H1 (cell line): ENCODE measurements at regions not wholly inside any gene's neighbourhood (a gene's known extent, or its start where the extent isn't known, plus 50 kb on each side); places are given as distances from the start of the nearest gene placed in this dataset.

Source experiments
- CTCF ChIA-PET: fragments of 300-600 bp; sonication (Branson Sonifier 250); formaldehyde crosslinking; loops from one replicate; lab custom pipeline; 2021; ENCODE audit not compliant: partially characterized antibody; lab: Charles Lee
- POLR2A ChIA-PET: fragments of 300-600 bp; sonication (Branson Sonifier 250); formaldehyde crosslinking; loops from one replicate; lab custom pipeline; 2021; ENCODE audit warnings: inconsistent platforms; ENCODE audit not compliant: partially characterized antibody; lab: Charles Lee
- DNase-seq, 2 experiments: peaks; one replicate each; pipeline versions ENCODE4 v3.0.0 to v3.0.0-alpha.2; 2010 to 2022; ENCODE audit warnings: low spot score in 2 of 2, low read depth in 1 of 2, mixed read lengths in 1 of 2
- FAIRE-seq: peaks from 2 replicates; lab custom pipeline; 2011; peaks lifted over from hg19 to GRCh38; lab: Jason Lieb, UNC
- H2AFZ ChIP-seq: 2 replicates; pipeline ENCODE4 v1.8.1; 2012; ENCODE audit warnings: low read length, inconsistent platforms
- H2AK5ac ChIP-seq: 2 replicates; pipeline ENCODE4 v1.6.1; 2013; ENCODE audit warnings: low read depth, low read length
- H2BK120ac ChIP-seq: replicated peaks from 2 replicates; pipeline ENCODE3; 2013; ENCODE audit warnings: low read depth, low read length, inconsistent platforms
- H2BK12ac ChIP-seq: 2 replicates; pipeline ENCODE4 v1.6.1; 2013; ENCODE audit warnings: low read depth, low read length
- H2BK15ac ChIP-seq: 2 replicates; pipeline ENCODE4 v1.6.1; 2013; ENCODE audit warnings: low read length
- H2BK20ac ChIP-seq: 2 replicates; pipeline ENCODE4 v1.6.1; 2013; ENCODE audit warnings: low read length
- H2BK5ac ChIP-seq: 2 replicates; pipeline ENCODE4 v1.6.1; 2013; ENCODE audit warnings: low read depth, low read length
- H3K14ac ChIP-seq: 2 replicates; pipeline ENCODE4 v1.6.1; 2013; ENCODE audit warnings: inconsistent platforms; ENCODE audit not compliant: insufficient read length
- H3K18ac ChIP-seq: 2 replicates; pipeline ENCODE4 v1.6.1; 2013; ENCODE audit warnings: low read length; ENCODE audit errors: extremely low read depth
- H3K23ac ChIP-seq: 2 replicates; pipeline ENCODE4 v1.6.1; 2013; ENCODE audit warnings: inconsistent platforms; ENCODE audit not compliant: insufficient read length
- H3K23me2 ChIP-seq: 2 replicates; pipeline ENCODE4 v1.6.1; 2013; ENCODE audit warnings: low read depth, low read length
- H3K27ac ChIP-seq: 2 replicates; pipeline ENCODE4 v1.6.1; 2011; ENCODE audit warnings: low read depth, low read length, inconsistent platforms
- H3K27me3 ChIP-seq, 4 experiments: replicated peaks in 1 of 4; 1 replicate in 1 of 4; 2 replicates in 3 of 4; pipeline versions ENCODE4 v1.6.1 to v1.8.1; 2011 to 2013; ENCODE audit warnings: low read length in 3 of 4, mild to moderate bottlenecking in 3 of 4, inconsistent platforms in 2 of 4, mixed read lengths in 2 of 4, moderate library complexity in 1 of 4; ENCODE audit not compliant: control insufficient read depth in 3 of 4, insufficient read depth in 3 of 4; ENCODE audit errors: extremely low read depth in 1 of 4
- H3K36me3 ChIP-seq, 4 experiments: 2 replicates each; pipeline versions ENCODE4 v1.6.1 to v1.8.1; 2011 to 2013; ENCODE audit warnings: mild to moderate bottlenecking in 4 of 4, low read length in 3 of 4, moderate library complexity in 2 of 4, control low read depth in 1 of 4, inconsistent platforms in 1 of 4; ENCODE audit not compliant: insufficient read depth in 4 of 4, control insufficient read depth in 2 of 4
- H3K4ac ChIP-seq: replicated peaks from 2 replicates; pipeline ENCODE3; 2013; ENCODE audit warnings: low read length, low read depth, mixed read lengths, inconsistent platforms; ENCODE audit not compliant: insufficient read length
- H3K4me1 ChIP-seq, 4 experiments: replicated peaks in 1 of 4; 1 replicate in 1 of 4; 2 replicates in 3 of 4; pipeline versions ENCODE4 v1.6.1 to v1.8.1; 2011 to 2013; ENCODE audit warnings: low read length in 3 of 4, inconsistent platforms in 2 of 4, mixed read lengths in 1 of 4; ENCODE audit not compliant: insufficient read depth in 4 of 4, control insufficient read depth in 3 of 4
- H3K4me2 ChIP-seq, 2 experiments: 2 replicates each; pipeline versions ENCODE4 v1.6.1 to v1.8.1; 2011 to 2013; ENCODE audit warnings: low read depth in 2 of 2, low read length in 2 of 2, control low read depth in 1 of 2, inconsistent platforms in 1 of 2, mild to moderate bottlenecking in 1 of 2; ENCODE audit not compliant: insufficient read depth in 1 of 2
- H3K4me3 ChIP-seq, 4 experiments: fragments of 200-600, 300-600 bp in 1 of 4; sonication (generic), shearing (Covaris generic), sonication (Bioruptor Twin) in 1 of 4; 2 replicates each; pipeline versions ENCODE4 v1.5.1 to v1.8.1; 2011 to 2016; ENCODE audit warnings: low read length in 4 of 4, low read depth in 3 of 4, control low read depth in 2 of 4, inconsistent platforms in 2 of 4, mild to moderate bottlenecking in 2 of 4, mixed read lengths in 1 of 4, moderate library complexity in 1 of 4; ENCODE audit not compliant: insufficient read depth in 2 of 4; ENCODE audit errors: extremely low read depth in 1 of 4
- H3K56ac ChIP-seq: replicated peaks from 2 replicates; pipeline ENCODE3; 2013; ENCODE audit warnings: low read depth, mild to moderate bottlenecking, mixed read lengths, low read length, inconsistent platforms; ENCODE audit not compliant: insufficient read length
- H3K79me1 ChIP-seq: 2 replicates; pipeline ENCODE4 v1.6.1; 2013; ENCODE audit warnings: low read depth, low read length, control low read depth
- H3K79me2 ChIP-seq, 2 experiments: 2 replicates each; pipeline versions ENCODE4 v1.6.1 to v1.8.1; 2012 to 2013; ENCODE audit warnings: low read length in 2 of 2, mild to moderate bottlenecking in 2 of 2, inconsistent platforms in 1 of 2; ENCODE audit not compliant: insufficient read depth in 2 of 2, control insufficient read depth in 1 of 2
- H3K9ac ChIP-seq, 4 experiments: replicated peaks in 1 of 4; 1 replicate in 1 of 4; 2 replicates in 3 of 4; pipeline versions ENCODE4 v1.6.1 to v1.8.1; 2011 to 2013; ENCODE audit warnings: low read depth in 3 of 4, low read length in 3 of 4, control low read depth in 2 of 4, mild to moderate bottlenecking in 2 of 4, moderate library complexity in 2 of 4, inconsistent platforms in 1 of 4; ENCODE audit errors: extremely low read depth in 1 of 4
- H3K9me3 ChIP-seq, 2 experiments: 2 replicates each; pipeline versions ENCODE4 v1.6.1 to v1.8.1; 2012 to 2013; ENCODE audit warnings: mild to moderate bottlenecking in 2 of 2, moderate library complexity in 2 of 2, control low read depth in 1 of 2, inconsistent platforms in 1 of 2, low read depth in 1 of 2, low read length in 1 of 2, mixed read lengths in 1 of 2; ENCODE audit not compliant: insufficient read depth in 2 of 2
- H4K20me1 ChIP-seq, 2 experiments: replicated peaks in 1 of 2; 2 replicates each; pipeline versions ENCODE3 to v1.8.1; 2011 to 2013; ENCODE audit warnings: inconsistent platforms in 2 of 2, low read length in 2 of 2, mild to moderate bottlenecking in 1 of 2; ENCODE audit not compliant: insufficient read depth in 2 of 2, control insufficient read depth in 1 of 2
- H4K5ac ChIP-seq: 2 replicates; pipeline ENCODE4 v1.6.1; 2013; ENCODE audit warnings: low read length, low read depth, mixed read lengths, inconsistent platforms; ENCODE audit not compliant: insufficient read length
- H4K8ac ChIP-seq: 2 replicates; pipeline ENCODE4 v1.8.0; 2013; ENCODE audit warnings: mild to moderate bottlenecking, moderate library complexity, low read length, inconsistent platforms; ENCODE audit not compliant: insufficient read depth; ENCODE audit errors: extremely low read depth
- H4K91ac ChIP-seq: replicated peaks from 2 replicates; pipeline ENCODE3; 2013; ENCODE audit warnings: low read length, mixed read lengths, inconsistent platforms; ENCODE audit not compliant: insufficient read length
- KDM5A ChIP-seq: fragments of 200-600 bp; IDR thresholded peaks from 2 replicates; pipeline ENCODE4 v1.7.1; 2012; ENCODE audit warnings: mild to moderate bottlenecking, low read length, inconsistent platforms, mixed read lengths
- YY1 ChIP-seq: IDR thresholded peaks from 2 replicates; pipeline ENCODE4 v1.6.1; 2011; ENCODE audit warnings: low read depth, mild to moderate bottlenecking, low read length
- WGBS, 2 experiments: shearing (Covaris generic) in 1 of 2; methylation state at CpG; one replicate each; pipeline versions ENCODE4 v1.1.6 to v1.1.7; 2013 to 2015; ENCODE audit warnings: low lambda C conversion rate in 2 of 2, mixed read lengths in 2 of 2, inconsistent platforms in 1 of 2, low coverage in 1 of 2, missing lambda C conversion rate in 1 of 2; ENCODE audit not compliant: insufficient replicate concordance in 2 of 2, insufficient coverage in 1 of 2, insufficient read length in 1 of 2; ENCODE audit errors: extremely low coverage in 1 of 2, missing lambda C conversion rate in 1 of 2; 5-methylcytosine and 5-hydroxymethylcytosine counted together

DNA sequence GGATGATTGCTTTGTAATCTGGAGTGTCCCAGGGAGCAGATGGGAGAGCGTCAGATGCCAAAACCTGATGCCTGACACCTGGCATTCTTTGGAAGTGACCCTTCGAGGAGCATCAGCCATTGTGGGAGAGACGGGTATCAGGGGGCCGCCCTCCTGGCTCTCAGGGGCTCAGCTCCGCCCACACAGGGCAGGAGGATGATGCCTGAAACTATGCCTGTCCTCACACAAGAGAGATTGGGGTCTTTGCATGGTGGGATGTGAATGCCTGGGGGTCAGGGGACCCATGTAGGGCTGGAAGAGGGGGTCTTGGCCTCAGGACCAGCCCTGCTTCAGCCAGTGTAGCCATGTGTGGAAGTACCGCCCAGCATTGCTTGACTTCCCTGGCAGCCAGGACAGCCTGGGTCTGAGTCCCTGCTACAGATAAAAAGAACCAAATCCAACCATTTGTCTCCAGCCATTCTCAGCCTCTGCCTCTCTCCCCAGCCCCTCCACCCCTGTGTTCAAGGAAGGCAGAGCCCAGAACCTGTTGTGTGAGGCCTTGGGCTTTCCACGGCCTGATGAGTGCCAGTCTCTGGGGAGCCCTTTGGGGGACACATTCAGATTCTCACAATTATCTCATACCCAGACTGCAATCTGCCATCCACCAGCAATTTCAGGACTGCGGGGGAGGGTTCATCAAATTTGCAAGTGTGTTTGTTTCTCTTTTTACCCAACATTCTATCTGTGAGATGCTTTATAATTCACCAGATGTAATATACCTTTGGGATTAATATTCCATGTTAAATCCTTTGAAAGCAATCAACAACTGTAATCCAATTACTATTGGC is 371.2 kb downstream of the PREX1 start:
- Histone ChIP-seq H3K79me2 (no peaks in the 10 kb centered on the region), H3K18ac (no peak overlapping the region), H3K36me3 (no peaks in the 10 kb centered on the region; a peak in 1 of 8 replicates), H2BK120ac (no peak overlapping the region), H2BK12ac (no peak overlapping the region), H2BK20ac (no peak overlapping the region), H3K4me3 (no peak overlapping the region), H3K9ac (no peak overlapping the region; a peak in 1 of 7 replicates), H4K91ac (peak overlapping the region; percentile 46), H3K79me1 (no peaks in the 10 kb centered on the region), H3K4me1 (peaks cover under 1 to 14% (median 9%) of the 10 kb centered on the region in 4 experiments), H3K4me2 (no peak overlapping the region), H3K14ac (no peak overlapping the region), H2AFZ (0 out of 2 replicates have a peak overlapping the region, but pooled peaks have one; percentile 45), H3K9me3 (no peaks in the 10 kb centered on the region), H3K27ac (no peak overlapping the region), H2AK5ac (no peak overlapping the region), H3K56ac (no peak overlapping the region), H3K23ac (no peak overlapping the region), H2BK5ac (no peak overlapping the region), H3K4ac (no peak overlapping the region), H2BK15ac (no peak overlapping the region), H4K5ac (no peak overlapping the region), H3K23me2 (0 out of 2 replicates have a peak, but pooled peaks cover 2% of the 10 kb centered on the region), H4K8ac (peak overlapping the region; percentile 3; the same call in 1 of the 2 replicates), H4K20me1 (no peaks in the 10 kb centered on the region), H3K27me3 (no peaks in the 10 kb centered on the region)
- TF ChIP-seq YY1 (no peak), KDM5A (no peak)
- ChIA-PET CTCF (interaction anchor here (0.7 to 1.0 kb wide), 2 partner anchors 164 to 531 kb away, joined by 3 to 5 read pairs; no protein-coding TSS in a partner anchor), POLR2A (no interaction called here)
- DNase-seq (no peak), FAIRE-seq (no peak)
- WGBS, 2 experiments = 76% methylated on average over 7 of the region's 8 CpGs; no CpG with 5 or more reads in 1 of the 2 experiments
